HEK293T (cell line): ENCODE measurements at regions not wholly inside any gene's neighbourhood (a gene's known extent, or its start where the extent isn't known, plus 50 kb on each side); places are given as distances from the start of the nearest gene placed in this dataset.

Experiments
- BHLHE40 ChIP-seq: fragments of 450-650 bp; IDR thresholded peaks from 2 replicates; pipeline ENCODE4 v1.6.1; 2016; ENCODE audit warnings: mild to moderate bottlenecking, moderate library complexity, borderline replicate concordance
- CTBP1 ChIP-seq: fragments of 450-650 bp; IDR thresholded peaks from 2 replicates; pipeline ENCODE4 v1.6.1; 2016; ENCODE audit warnings: borderline replicate concordance
- ELF4 ChIP-seq: fragments of 450-650 bp; IDR thresholded peaks from 2 replicates; pipeline ENCODE4 v1.6.1; 2017; ENCODE audit warnings: antibody characterized with exemption
- FOXA1 ChIP-seq: fragments of 450-650 bp; IDR thresholded peaks from 2 replicates; pipeline ENCODE4 v1.6.1; 2016; ENCODE audit warnings: mild to moderate bottlenecking
- FOXK2 ChIP-seq: fragments of 450-650 bp; IDR thresholded peaks from 2 replicates; pipeline ENCODE4 v1.6.1; 2016; ENCODE audit warnings: mild to moderate bottlenecking
- FOXM1 ChIP-seq: fragments of 450-650 bp; IDR thresholded peaks from 2 replicates; pipeline ENCODE4 v1.6.1; 2017; ENCODE audit warnings: mild to moderate bottlenecking, borderline replicate concordance
- HDGF ChIP-seq: fragments of 450-650 bp; IDR thresholded peaks from 2 replicates; pipeline ENCODE4 v1.6.1; 2017; ENCODE audit warnings: antibody characterized with exemption, borderline replicate concordance
- LEF1 ChIP-seq: fragments of 450-650 bp; IDR thresholded peaks from 2 replicates; pipeline ENCODE4 v1.6.1; 2017; ENCODE audit warnings: mild to moderate bottlenecking, borderline replicate concordance
- SP1 ChIP-seq: fragments of 450-650 bp; IDR thresholded peaks from 2 replicates; pipeline ENCODE4 v1.6.1; 2017
- SUZ12 ChIP-seq: fragments of 450-650 bp; IDR thresholded peaks from 2 replicates; pipeline ENCODE4 v1.6.1; 2016; ENCODE audit warnings: mild to moderate bottlenecking
- ZNF384 ChIP-seq: fragments of 450-650 bp; IDR thresholded peaks from 2 replicates; pipeline ENCODE4 v1.6.1; 2016
- TF ChIP-seq, protein P1 (sequence below): fragments of 450-650 bp; IDR thresholded peaks from 2 replicates; pipeline ENCODE4 v1.6.1; 2016

DNA sequence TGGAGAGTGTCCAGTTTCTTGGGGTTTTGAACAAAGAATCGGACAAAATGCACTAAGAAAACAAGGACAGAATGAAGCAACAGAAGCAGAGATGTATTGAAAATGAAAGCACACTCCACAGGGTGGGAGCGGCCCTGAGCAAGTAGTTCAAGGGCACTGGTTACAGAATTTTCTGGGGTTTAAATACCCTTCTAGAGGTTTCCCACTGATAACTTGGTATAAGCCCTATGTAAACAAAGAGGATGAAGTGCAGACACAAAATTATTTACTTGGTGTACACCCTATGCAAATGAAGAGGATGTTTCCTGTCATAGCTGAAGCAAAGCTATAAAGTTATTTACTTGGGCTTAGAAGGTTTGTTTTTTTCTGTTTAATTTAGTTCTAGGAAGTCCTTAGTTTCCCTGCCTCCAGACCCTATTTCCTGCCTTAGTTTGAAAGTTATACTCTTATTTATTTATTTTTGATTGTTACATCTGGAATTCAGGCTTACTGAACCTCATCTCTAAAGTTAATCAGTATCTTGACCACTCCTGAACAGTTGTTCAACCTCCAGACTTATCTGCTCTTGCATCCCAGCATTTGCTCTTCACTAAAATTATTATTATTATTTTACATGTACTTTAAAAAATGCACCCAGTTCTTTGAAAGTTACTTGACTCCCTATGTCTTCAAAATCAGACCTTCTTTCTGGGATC, 193.5 kb downstream of the SPP2 start:
- no peak for TF ChIP-seq FOXK2
- TF ChIP-seq, protein P1, sequence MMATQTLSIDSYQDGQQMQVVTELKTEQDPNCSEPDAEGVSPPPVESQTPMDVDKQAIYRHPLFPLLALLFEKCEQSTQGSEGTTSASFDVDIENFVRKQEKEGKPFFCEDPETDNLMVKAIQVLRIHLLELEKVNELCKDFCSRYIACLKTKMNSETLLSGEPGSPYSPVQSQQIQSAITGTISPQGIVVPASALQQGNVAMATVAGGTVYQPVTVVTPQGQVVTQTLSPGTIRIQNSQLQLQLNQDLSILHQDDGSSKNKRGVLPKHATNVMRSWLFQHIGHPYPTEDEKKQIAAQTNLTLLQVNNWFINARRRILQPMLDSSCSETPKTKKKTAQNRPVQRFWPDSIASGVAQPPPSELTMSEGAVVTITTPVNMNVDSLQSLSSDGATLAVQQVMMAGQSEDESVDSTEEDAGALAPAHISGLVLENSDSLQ: no peak
- TF ChIP-seq LEF1: no peak
- no peak for TF ChIP-seq CTBP1
- TF ChIP-seq ELF4: no peak
- no peak for TF ChIP-seq FOXM1
- no peak for TF ChIP-seq SUZ12
- no peak for TF ChIP-seq ZNF384
- TF ChIP-seq SP1: no peak
- no peak for TF ChIP-seq BHLHE40
- no peak for TF ChIP-seq HDGF
- no peak for TF ChIP-seq FOXA1
